ENCODE measurements at regions not wholly inside any gene's neighbourhood (a gene's known extent, or its start where the extent isn't known, plus 50 kb on each side); places are given as distances from the start of the nearest gene placed in this dataset.

GRCh38 chr4:117831060-117831683, 203.1 kb upstream of the NDST3 start:
- Histone ChIP-seq H3K27me3 (ENCODE audit: insufficient read depth, poor library complexity, severe bottlenecking) (no peaks in the 10 kb centered on the region), H3K27ac (replicated peaks) (no peak overlapping the region), H3K4me3 (replicated peaks; ENCODE audit: insufficient read depth, low read length) (no peak overlapping the region)
- DNase-seq (ENCODE audit: low read depth in 1 of 2, low spot score in 1 of 2) = no peak
- TF ChIP-seq, protein P1, sequence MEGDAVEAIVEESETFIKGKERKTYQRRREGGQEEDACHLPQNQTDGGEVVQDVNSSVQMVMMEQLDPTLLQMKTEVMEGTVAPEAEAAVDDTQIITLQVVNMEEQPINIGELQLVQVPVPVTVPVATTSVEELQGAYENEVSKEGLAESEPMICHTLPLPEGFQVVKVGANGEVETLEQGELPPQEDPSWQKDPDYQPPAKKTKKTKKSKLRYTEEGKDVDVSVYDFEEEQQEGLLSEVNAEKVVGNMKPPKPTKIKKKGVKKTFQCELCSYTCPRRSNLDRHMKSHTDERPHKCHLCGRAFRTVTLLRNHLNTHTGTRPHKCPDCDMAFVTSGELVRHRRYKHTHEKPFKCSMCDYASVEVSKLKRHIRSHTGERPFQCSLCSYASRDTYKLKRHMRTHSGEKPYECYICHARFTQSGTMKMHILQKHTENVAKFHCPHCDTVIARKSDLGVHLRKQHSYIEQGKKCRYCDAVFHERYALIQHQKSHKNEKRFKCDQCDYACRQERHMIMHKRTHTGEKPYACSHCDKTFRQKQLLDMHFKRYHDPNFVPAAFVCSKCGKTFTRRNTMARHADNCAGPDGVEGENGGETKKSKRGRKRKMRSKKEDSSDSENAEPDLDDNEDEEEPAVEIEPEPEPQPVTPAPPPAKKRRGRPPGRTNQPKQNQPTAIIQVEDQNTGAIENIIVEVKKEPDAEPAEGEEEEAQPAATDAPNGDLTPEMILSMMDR (IDR thresholded peaks at IDR 0.05; ENCODE audit: insufficient read depth, low read length) = no peak
- TF ChIP-seq POLR2AphosphoS5 (IDR thresholded peaks at IDR 0.05; ENCODE audit: low read depth) = no peak
- no peak for TF ChIP-seq GABPA (IDR thresholded peaks at IDR 0.05; ENCODE audit: low read depth)
- TF ChIP-seq, protein P2, sequence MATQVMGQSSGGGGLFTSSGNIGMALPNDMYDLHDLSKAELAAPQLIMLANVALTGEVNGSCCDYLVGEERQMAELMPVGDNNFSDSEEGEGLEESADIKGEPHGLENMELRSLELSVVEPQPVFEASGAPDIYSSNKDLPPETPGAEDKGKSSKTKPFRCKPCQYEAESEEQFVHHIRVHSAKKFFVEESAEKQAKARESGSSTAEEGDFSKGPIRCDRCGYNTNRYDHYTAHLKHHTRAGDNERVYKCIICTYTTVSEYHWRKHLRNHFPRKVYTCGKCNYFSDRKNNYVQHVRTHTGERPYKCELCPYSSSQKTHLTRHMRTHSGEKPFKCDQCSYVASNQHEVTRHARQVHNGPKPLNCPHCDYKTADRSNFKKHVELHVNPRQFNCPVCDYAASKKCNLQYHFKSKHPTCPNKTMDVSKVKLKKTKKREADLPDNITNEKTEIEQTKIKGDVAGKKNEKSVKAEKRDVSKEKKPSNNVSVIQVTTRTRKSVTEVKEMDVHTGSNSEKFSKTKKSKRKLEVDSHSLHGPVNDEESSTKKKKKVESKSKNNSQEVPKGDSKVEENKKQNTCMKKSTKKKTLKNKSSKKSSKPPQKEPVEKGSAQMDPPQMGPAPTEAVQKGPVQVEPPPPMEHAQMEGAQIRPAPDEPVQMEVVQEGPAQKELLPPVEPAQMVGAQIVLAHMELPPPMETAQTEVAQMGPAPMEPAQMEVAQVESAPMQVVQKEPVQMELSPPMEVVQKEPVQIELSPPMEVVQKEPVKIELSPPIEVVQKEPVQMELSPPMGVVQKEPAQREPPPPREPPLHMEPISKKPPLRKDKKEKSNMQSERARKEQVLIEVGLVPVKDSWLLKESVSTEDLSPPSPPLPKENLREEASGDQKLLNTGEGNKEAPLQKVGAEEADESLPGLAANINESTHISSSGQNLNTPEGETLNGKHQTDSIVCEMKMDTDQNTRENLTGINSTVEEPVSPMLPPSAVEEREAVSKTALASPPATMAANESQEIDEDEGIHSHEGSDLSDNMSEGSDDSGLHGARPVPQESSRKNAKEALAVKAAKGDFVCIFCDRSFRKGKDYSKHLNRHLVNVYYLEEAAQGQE (IDR thresholded peaks at IDR 0.05; ENCODE audit: insufficient replicate concordance, low read depth) = no peak
- no peak for TF ChIP-seq SPI1 (IDR thresholded peaks at IDR 0.05; ENCODE audit: borderline replicate concordance, low read depth)

- no peak for TF ChIP-seq POLR2AphosphoS5 (IDR thresholded peaks at IDR 0.05; ENCODE audit: low read depth)
- no peak for TF ChIP-seq SPI1 (IDR thresholded peaks at IDR 0.05; ENCODE audit: borderline replicate concordance, low read depth)
- TF ChIP-seq, protein P2 (IDR thresholded peaks at IDR 0.05; ENCODE audit: insufficient replicate concordance, low read depth) = no peak
- TF ChIP-seq, protein P1 (IDR thresholded peaks at IDR 0.05; ENCODE audit: insufficient read depth, low read length) = no peak
- TF ChIP-seq GABPA (IDR thresholded peaks at IDR 0.05; ENCODE audit: low read depth) = no peak
- Histone ChIP-seq H3K4me3 (replicated peaks; ENCODE audit: insufficient read depth, low read length) (no peak overlapping the region), H3K27ac (replicated peaks) (no peak overlapping the region), H3K27me3 (ENCODE audit: insufficient read depth, poor library complexity, severe bottlenecking) (no peaks in the 10 kb centered on the region)
- DNase-seq (ENCODE audit: low read depth in 1 of 2, low spot score in 1 of 2) = no peak
These were observed 198.7 kb upstream of the NDST3 start for GRCh38 chr4:117835566-117835965.

DNA sequence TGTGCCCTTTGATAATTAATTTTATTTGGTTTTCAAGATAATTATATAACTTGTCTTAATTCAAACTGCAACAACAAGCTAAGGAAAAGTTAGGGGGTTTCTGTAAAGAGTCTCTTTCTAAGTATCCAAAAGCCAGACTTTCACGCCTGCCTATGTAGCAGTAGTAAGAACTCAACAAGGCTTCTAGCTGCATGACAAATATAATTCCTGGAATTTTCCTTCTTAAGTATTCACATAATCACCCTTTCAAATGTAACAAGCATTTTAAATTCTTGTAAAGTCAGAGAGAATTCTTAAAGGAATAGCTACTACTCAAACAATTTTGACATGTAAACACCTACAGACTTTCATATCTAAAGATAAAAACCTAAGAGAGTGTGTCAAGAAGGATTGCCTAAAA, 189.7 kb upstream of the NDST3 start:
- Histone ChIP-seq H3K27me3 (ENCODE audit: insufficient read depth, poor library complexity, severe bottlenecking) (no peaks in the 10 kb centered on the region), H3K27ac (replicated peaks) (no peak overlapping the region), H3K4me3 (replicated peaks; ENCODE audit: insufficient read depth, low read length) (no peak overlapping the region)
- no peak for DNase-seq (ENCODE audit: low read depth in 1 of 2, low spot score in 1 of 2)
- TF ChIP-seq, protein P1 (IDR thresholded peaks at IDR 0.05; ENCODE audit: insufficient read depth, low read length) = no peak
- TF ChIP-seq, protein P2 (IDR thresholded peaks at IDR 0.05; ENCODE audit: insufficient replicate concordance, low read depth) = no peak
- no peak for TF ChIP-seq GABPA (IDR thresholded peaks at IDR 0.05; ENCODE audit: low read depth)
- TF ChIP-seq POLR2AphosphoS5 (IDR thresholded peaks at IDR 0.05; ENCODE audit: low read depth) = no peak
- no peak for TF ChIP-seq SPI1 (IDR thresholded peaks at IDR 0.05; ENCODE audit: borderline replicate concordance, low read depth)
